HL-60/S4 treated with retinoic acid at 250 ng/mL for 4 days and 3 days (cell line): ENCODE measurements at regions not wholly inside any gene's neighbourhood (a gene's known extent, or its start where the extent isn't known, plus 50 kb on each side); places are given as distances from the start of the nearest gene placed in this dataset.

Source experiments
- in situ Hi-C: fragments of 300-500 bp; cut with MboI; formaldehyde crosslinking; loops from 2 replicates; pipeline ENCODE4 v1.7.0; 2022; ENCODE audit warnings: low sequenced_read_pairs

- in situ Hi-C loops = no loop called here
These were observed 69.9 kb upstream of the WDR26 start for GRCh38 chr1:224504297-224505041.

GRCh38 chr1:224505454-224506093, 71.0 kb upstream of the WDR26 start:
- in situ Hi-C loops = no loop called here

GRCh38 chr1:224506141-224506814, 71.7 kb upstream of the WDR26 start:
- in situ Hi-C loops = no loop called here

GRCh38 chr1:224507771-224508523, 73.3 kb upstream of the WDR26 start:
- in situ Hi-C loops = no loop called here

- in situ Hi-C loops = loop anchor here (10.0 kb wide), 1 partner anchor 345 kb away; no protein-coding TSS in a partner anchor
These were observed 75.3 kb upstream of the WDR26 start for GRCh38 chr1:224509907-224510306.

GRCh38 chr1:224510880-224511645, 76.5 kb upstream of the WDR26 start:
- in situ Hi-C loops = loop anchor here (10.0 kb wide), 1 partner anchor 344 kb away; no protein-coding TSS in a partner anchor

GRCh38 chr1:224512600-224513151, 78.1 kb upstream of the WDR26 start:
- in situ Hi-C loops = loop anchor here (10.0 kb wide), 1 partner anchor 342 kb away; no protein-coding TSS in a partner anchor

- in situ Hi-C loops = loop anchor here (10.0 kb wide), 1 partner anchor 341 kb away; no protein-coding TSS in a partner anchor
These were observed 78.8 kb upstream of the WDR26 start for GRCh38 chr1:224513383-224513782.

GRCh38 chr1:224513787-224514209, 79.2 kb upstream of the WDR26 start:
- in situ Hi-C loops = loop anchor here (10.0 kb wide), 1 partner anchor 341 kb away; no protein-coding TSS in a partner anchor

GRCh38 chr1:224517171-224517570, 82.6 kb upstream of the WDR26 start:
- in situ Hi-C loops = loop anchor here (10.0 kb wide), 1 partner anchor 338 kb away; no protein-coding TSS in a partner anchor

GRCh38 chr1:224518528-224518927, 83.9 kb upstream of the WDR26 start:
- in situ Hi-C loops = loop anchor here (10.0 kb wide), 1 partner anchor 336 kb away; no protein-coding TSS in a partner anchor

- in situ Hi-C loops = loop anchor here (10.0 kb wide), 1 partner anchor 335 kb away; no protein-coding TSS in a partner anchor
These were observed 85.3 kb upstream of the WDR26 start for GRCh38 chr1:224519874-224520273.

GRCh38 chr1:224520808-224521207, 86.2 kb upstream of the WDR26 start:
- in situ Hi-C loops = no loop called here

- in situ Hi-C loops = no loop called here
These were observed 87.5 kb upstream of the WDR26 start for GRCh38 chr1:224521904-224522734.

GRCh38 chr1:224523676-224524075, 89.1 kb upstream of the WDR26 start:
- in situ Hi-C loops = no loop called here

GRCh38 chr1:224524679-224525078, 90.1 kb upstream of the WDR26 start:
- in situ Hi-C loops = no loop called here

- in situ Hi-C loops = no loop called here
These were observed 90.6 kb upstream of the CNIH3 start for GRCh38 chr1:224525411-224526040.

GRCh38 chr1:224526771-224527170, 89.3 kb upstream of the CNIH3 start:
- in situ Hi-C loops = no loop called here
